Thyroid gland (tissue), 4 donors: ENCODE measurements at regions not wholly inside any gene's neighbourhood (a gene's known extent, or its start where the extent isn't known, plus 50 kb on each side); places are given as distances from the start of the nearest gene placed in this dataset.

ENCODE experiments used
- CTCF ChIP-seq, 6 experiments: fragments of 200-600 bp in 3 of 6; fragments of 450-650 bp in 3 of 6; sonication (generic) in 3 of 6; IDR thresholded peaks; one replicate each; pipeline ENCODE4 v1.5.1; 2016 to 2019; ENCODE audit warnings: antibody characterized with exemption in 6 of 6, mild to moderate bottlenecking in 2 of 6, inconsistent platforms in 1 of 6, moderate library complexity in 1 of 6
- POLR2A ChIP-seq, 2 donors: fragments of 450-650 bp; IDR thresholded peaks; one replicate each; pipeline ENCODE4 v1.6.1; 2017; ENCODE audit warnings: antibody characterized with exemption in 2 of 2, mild to moderate bottlenecking in 2 of 2, moderate library complexity in 1 of 2

GRCh38 chr11:22138264-22138663, 54.6 kb upstream of the ANO5 start:
- TF ChIP-seq CTCF (IDR thresholded peaks at IDR 0.05) (no peak), POLR2A (IDR thresholded peaks at IDR 0.05) (no peak)
